ENCODE measurements at regions not wholly inside any gene's neighbourhood (a gene's known extent, or its start where the extent isn't known, plus 50 kb on each side); places are given as distances from the start of the nearest gene placed in this dataset.
"Not testable (repeated sequence)": the region's sequence is repeated elsewhere in the genome, so short reads cannot be mapped to it uniquely, and the experiment has no call there.

GRCh38 chr1:166490437-166490991 lies 323.7 kb upstream of the FAM78B start:
- DNase-seq (ENCODE audit: low read depth), result no peak

DNA sequence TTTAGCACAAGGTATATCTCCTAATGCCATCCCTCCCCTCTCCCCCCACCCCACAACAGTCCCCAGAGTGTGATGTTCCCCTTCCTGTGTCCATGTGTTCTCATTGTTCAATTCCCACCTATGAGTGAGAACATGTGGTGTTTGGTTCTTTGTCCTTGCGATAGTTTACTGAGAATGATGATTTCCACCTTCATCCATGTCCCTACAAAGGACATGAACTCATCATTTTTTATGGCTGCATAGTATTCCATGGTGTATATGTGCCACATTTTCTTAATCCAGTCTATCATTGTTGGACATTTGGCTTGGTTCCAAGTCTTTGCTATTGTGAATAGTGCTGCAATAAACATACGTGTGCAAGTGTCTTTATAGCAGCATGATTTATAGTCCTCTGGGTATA lies 327.0 kb upstream of the FAM78B start:
- not testable (repeated sequence) for DNase-seq (ENCODE audit: low read depth)

DNA sequence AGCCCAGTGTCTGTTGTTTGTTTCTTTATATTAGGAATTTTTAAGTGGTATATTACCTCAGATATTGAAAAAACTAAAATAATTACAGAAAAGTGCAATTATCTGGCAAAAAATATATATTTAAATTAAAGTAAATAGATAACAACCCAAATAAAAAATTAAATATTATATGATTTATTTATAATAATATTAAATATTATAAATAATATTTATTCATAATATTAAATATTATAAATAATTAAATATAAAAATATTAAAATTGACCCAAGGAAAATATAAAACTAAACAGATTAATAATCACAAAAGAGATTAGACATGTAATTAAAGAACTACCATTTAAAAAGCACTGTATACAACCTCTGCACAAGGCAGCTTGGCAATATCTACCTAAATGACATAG lies 331.9 kb upstream of the POGK start:
- no peak for DNase-seq (ENCODE audit: low read depth)

- DNase-seq (ENCODE audit: low read depth), result no peak
These were observed 327.5 kb upstream of the POGK start for GRCh38 chr1:166511761-166512160.

GRCh38 chr1:166514067-166514466 lies 325.2 kb upstream of the POGK start:
- no peak for DNase-seq (ENCODE audit: low read depth)

DNA sequence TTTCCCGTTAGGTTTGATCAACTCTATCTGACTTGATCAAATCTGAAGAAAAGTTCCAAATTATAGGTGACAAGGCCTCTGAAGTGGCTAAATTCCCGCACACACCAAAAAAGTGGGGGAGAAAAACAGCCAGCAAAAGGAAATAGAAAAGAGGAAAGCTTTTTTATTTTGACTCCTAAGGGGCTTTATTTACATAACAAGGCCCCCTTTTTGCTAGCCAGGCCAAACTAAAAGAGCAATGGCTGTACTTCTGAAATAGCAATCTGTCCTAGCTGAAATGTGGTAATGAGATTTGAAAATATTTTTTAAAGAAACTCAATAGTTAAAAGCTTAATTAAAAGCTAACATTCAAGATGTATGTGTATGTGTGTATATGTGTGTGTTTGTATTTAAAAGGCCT lies 311.5 kb upstream of the POGK start:
- DNase-seq (ENCODE audit: low read depth), result no peak

GRCh38 chr1:166538646-166539045 lies 300.6 kb upstream of the POGK start:
- DNase-seq (ENCODE audit: low read depth), result no peak

GRCh38 chr1:166544036-166544435 lies 295.2 kb upstream of the POGK start:
- no peak for DNase-seq (ENCODE audit: low read depth)

DNA sequence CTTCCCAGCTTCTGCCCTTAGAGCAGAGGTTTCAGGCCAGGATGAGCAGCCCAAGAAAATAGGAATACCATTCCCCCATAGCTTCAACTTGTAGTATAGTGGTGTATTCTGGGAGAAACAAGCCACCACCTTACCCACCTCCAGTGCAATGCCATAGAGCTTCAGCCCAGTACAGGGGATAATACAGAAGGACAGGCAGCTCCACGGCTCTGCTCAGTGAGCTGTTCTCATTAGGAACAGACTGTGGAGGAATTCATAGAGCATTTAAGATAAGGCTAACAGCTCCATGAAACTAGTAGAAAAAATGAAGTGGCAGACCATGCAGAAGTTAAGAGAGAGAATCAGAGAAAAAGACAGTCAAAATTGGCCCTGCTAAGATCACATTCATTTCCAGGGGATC lies 294.7 kb upstream of the POGK start:
- DNase-seq (ENCODE audit: low read depth), result no peak

GRCh38 chr1:166552706-166553105 lies 286.6 kb upstream of the POGK start:
- DNase-seq (ENCODE audit: low read depth), result no peak

DNA sequence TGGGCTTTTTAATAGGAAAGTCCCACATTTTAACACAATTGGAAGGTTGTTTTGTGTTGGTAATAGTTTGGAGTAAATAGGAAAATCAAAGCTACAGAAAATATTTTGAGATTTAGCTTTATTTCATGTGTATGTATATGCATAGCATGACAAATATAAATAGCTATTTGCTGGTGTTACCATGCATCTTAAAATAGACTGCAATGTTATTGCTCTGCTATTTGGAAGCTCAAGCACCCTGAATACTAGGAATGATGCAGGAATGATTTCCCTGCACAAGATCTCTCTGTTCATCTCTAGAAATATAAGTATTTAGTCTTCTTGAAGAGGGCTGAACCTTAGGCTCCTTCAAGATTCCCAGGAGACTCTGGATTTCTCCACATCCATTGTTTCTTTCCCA lies 268.3 kb upstream of the POGK start:
- no peak for DNase-seq (ENCODE audit: low read depth)

DNA sequence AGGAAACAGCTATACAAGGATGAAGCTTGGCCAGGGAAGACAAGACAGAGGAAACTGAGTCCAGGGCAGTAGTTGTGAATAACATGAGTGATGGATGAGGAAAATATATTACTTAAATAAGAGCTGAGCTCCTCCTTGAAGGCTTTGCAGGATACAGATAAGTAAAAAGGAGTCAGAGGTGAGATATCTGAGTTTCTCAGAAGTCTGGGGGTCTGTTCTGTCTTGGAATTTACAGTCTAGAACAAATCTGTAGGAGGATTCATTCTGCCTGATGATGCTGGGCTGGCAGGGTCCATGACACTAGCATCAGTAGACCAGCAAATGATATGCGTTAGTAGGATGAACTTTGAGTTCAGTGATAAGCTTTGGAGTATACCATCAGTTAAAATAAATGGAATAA lies 266.1 kb upstream of the POGK start:
- no peak for DNase-seq (ENCODE audit: low read depth)

GRCh38 chr1:166579557-166580501 lies 259.4 kb upstream of the POGK start:
- DNase-seq (ENCODE audit: low read depth), result no peak

DNA sequence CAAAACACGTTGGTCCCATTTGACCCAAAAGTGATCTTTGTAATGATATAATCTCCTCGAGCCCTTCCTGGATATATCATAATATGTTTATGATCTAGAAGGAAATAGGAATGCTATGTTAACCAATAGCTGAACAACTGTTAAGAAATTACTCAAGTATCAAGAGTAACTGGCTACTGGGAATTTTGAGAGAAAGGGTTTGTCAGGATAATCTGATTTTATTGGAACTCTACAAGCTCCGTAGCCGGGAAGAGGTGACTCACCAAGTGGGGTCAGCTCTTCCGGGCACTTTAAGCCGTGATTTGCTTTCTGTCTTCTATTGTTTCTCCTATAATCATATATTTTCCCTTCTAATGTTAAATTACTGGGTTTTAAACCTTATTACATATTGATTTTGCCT lies 250.5 kb upstream of the POGK start:
- DNase-seq (ENCODE audit: low read depth), result no peak

- DNase-seq (ENCODE audit: low read depth), result no peak
These were observed 249.1 kb upstream of the POGK start for GRCh38 chr1:166590161-166590560.

GRCh38 chr1:166594646-166595045 lies 244.6 kb upstream of the POGK start:
- no peak for DNase-seq (ENCODE audit: low read depth)

DNA sequence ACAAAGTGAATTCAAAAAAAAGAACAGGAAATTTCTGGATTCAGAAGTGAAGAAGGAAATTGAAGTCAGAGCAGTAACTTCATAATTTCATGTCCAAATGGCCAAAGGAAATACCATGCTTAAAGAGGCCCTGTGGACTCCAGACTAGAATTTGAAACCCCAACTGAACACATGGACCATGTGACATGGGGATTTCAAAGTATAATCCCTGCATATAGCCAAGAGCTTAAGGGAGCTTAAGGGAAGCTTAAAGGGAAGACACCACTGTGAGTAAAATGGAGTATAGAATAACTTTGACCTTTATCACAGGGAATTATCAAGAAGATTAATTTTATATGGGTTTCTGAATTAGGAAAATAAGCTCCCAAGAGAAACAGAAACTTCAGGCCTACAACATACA lies 241.8 kb upstream of the POGK start:
- no peak for DNase-seq (ENCODE audit: low read depth)

GRCh38 chr1:166600574-166600973 lies 238.7 kb upstream of the POGK start:
- DNase-seq (ENCODE audit: low read depth), result no peak

DNA sequence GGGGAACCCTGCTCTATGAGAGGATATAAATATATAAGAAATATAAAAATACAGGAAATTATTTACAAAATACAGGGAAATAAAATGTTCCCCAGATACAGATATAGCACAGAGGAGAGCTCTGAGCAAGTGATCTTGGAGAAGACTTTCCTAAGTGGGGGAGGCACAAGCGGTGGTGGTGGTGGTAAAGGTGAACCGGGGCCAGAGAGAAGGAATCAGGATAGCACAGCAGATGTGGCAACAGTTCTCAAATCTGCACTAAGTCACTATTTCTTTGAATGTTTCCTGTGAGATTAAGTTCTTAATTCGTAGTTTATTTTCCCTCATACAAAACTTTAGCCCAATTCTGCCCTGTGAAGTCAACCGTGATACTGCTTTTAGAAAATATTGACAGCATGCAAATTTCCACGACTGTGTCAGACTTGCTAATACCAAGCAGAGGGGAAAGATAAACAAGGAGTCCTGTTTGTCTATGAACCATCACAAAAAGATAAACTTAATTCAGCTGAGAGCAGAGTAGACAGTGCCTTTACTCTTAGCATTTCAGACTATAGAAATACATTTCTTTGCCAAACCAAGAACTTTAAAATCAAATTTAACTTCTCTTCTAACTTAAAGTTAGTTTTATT lies 237.5 kb upstream of the POGK start:
- no peak for DNase-seq (ENCODE audit: low read depth)

DNA sequence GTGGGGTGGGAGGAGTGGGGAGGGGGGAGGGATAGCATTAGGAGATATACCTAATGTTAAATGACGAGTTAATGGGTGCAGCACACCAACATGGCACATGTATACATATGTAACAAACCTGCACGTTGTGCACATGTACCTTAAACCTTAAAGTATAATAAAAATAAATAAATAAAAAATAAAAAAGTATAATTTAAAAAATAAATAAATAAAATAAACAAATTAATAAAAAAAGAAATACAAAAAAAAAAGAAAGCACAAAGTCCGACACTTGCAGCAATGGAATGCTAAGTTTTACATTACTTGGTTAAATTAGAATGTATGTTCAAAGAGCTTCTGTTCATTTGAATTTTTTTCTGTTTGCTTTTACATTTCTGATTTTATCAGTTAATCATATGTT lies 236.5 kb upstream of the POGK start:
- not testable (repeated sequence) for DNase-seq (ENCODE audit: low read depth)

GRCh38 chr1:166603296-166603695 lies 236.0 kb upstream of the POGK start:
- DNase-seq (ENCODE audit: low read depth), result no peak

DNA sequence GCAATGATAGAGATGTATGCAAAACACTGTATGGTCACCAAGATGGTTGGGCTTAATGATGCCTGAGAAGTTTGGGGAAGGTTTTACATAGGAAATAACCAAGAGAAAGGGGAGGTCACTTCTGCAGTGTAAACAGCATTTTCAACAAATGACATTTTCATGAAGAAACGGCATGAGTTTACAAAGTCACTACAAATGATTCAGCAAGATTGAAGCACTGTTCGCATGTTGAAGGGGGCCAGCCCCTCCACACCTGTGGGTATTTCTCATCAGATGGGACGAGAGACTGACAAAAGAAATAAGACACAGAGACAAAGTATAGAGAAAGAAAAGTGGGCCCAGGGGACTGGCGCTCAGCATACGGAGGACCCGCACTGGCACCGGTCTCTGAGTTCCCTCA lies 234.1 kb upstream of the POGK start:
- DNase-seq (ENCODE audit: low read depth), result no peak

DNA sequence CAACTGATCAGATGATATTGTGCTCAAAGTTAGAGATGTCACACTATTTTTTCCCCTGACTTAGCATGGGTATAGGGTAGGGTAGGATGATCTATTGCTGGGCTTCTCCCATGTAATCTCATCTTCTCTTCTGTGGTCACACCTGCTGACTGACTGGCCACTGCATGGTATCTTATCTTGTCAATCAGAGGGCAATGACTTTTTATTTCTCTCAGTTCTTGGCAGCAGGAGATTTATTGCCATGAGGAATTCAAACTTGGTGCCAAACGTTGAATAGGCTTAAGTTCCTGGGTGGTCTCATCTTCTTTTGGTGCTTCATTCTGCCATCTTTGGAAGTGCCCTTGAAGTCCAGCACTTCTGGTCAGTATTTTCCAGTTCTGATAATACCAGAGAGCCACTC lies 226.4 kb upstream of the POGK start:
- no peak for DNase-seq (ENCODE audit: low read depth)
